Stimulated activated CD4-positive, alpha-beta T cell treated with anti-CD3 and anti-CD28 coated beads, Interleukin-4, amount 100 ng/mL, for 48 hours (primary cell): ENCODE measurements at regions not wholly inside any gene's neighbourhood (a gene's known extent, or its start where the extent isn't known, plus 50 kb on each side); places are given as distances from the start of the nearest gene placed in this dataset.
"Not testable (repeated sequence)": the region's sequence is repeated elsewhere in the genome, so short reads cannot be mapped to it uniquely, and the experiment has no call there.

Source experiments
- DNase-seq, 2 donors: peaks; one replicate each; pipeline ENCODE4 v3.0.0-alpha.2; 2020; ENCODE audit warnings: low read depth in 2 of 2

DNA sequence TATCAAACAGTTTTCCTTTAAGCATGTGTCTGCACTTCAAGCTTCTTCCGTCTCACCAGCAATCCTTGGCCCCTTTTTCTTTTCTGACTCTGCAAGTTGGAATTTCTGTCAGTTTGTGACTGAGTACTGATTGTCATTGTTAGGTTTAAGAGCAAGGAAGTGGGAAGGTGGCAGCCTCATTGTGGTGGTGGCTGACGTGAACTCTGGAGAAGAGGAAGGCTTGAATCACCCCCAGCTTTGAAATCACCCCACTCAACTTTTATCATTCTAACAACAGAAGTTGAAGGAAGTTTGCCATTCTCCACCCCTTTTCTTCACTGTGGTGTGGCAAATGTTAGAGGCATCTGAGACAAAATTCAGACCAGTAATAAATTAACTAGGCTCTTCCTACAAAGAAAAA, 231.6 kb upstream of the AGTR1 start:
- DNase-seq = no peak

DNA sequence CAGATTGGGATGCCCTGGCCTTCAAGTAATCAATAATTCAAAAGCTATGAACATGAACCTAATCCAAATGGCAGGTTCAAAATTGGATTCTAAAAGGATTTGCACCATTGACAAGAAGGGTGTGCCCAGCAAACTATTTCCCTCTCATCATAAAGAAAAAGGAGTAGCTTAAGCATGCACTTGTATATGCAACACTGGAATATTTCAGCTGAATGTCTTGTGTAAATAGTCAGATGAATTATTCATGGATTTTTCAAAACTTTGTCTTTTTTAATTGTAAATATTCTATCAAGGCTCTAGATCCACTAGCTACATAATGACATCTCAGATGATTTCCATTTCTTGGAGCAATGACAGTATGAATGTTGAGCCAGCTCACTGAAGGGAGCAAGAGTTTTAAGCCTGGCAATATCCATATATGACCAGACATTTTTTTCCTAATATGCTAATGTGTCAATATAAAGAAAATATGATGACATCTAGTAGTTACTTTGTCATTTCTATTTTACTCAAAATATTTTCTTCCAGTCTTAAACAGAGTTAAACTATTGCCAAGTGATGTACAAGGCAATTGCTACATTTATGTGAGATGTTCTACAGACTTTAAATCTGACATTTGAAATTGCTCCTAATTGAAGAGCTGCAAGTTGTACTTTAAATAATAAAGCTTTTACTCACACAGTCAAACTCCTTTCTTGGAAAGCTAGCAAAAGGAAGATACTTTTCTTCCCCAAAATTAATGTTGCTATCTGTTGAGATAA, 230.5 kb upstream of the AGTR1 start:
- DNase-seq = no peak

DNA sequence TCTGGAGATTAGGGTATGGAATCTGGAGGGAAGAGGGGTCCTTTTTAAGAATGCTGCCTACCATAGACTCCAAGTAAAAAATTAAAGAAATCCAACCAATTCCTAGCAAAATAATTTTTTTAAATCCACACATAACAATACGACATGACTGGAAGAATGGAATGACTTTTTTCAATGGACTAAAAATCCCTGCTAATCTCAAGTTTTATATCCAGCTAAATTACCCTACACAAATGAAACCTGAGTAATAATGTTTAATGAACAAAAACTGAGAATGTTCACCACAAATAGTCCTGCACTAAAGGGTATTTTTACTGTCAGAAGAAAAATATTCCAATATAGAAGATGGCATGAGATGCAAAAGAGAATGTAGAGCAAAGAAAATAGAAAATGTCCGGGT, 220.3 kb upstream of the AGTR1 start:
- DNase-seq = no peak

DNA sequence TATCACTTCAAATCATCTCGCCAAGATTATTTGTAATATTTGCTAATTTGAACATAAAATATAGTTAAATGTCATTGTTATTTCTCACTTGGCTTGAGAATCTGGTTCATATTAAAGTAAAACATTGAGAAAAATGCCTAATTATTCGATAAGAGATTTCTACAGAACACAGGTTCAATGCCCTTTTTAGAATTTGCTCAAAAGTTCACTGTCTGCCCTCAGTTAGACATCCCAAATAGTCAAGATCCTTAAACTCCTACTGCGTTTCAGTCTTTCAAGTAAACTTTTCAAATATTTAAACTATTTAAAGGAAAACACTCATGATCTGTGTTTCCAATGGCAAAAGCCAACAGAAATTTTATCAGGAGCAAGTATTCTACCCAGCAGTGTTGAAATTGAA, 204.1 kb upstream of the AGTR1 start:
- DNase-seq = no peak

GRCh38 chr3:148494451-148494850, 203.3 kb upstream of the AGTR1 start:
- no peak for DNase-seq

GRCh38 chr3:148500881-148501280, 196.8 kb upstream of the AGTR1 start:
- DNase-seq = no peak

DNA sequence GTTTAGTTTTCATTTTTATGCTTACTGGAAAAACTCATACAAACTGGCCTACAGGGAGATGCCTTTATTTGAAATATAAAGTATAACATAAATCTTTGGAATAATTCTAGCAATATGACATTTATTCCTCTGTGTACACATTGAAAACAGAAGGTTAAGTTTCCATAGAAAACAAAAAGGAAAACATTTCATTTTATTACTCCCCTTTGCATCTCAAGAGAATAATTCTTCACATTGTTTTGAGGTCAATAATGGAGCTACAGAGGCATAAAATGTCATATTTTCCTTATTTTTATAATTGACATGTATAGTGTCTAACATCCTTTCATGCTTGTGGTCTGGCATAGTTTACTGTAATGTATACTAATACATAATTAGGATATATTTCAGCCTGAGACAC, 187.6 kb upstream of the AGTR1 start:
- DNase-seq = no peak

- DNase-seq = no peak
Observed at GRCh38 chr3:148510561-148510960, 187.1 kb upstream of the AGTR1 start.

DNA sequence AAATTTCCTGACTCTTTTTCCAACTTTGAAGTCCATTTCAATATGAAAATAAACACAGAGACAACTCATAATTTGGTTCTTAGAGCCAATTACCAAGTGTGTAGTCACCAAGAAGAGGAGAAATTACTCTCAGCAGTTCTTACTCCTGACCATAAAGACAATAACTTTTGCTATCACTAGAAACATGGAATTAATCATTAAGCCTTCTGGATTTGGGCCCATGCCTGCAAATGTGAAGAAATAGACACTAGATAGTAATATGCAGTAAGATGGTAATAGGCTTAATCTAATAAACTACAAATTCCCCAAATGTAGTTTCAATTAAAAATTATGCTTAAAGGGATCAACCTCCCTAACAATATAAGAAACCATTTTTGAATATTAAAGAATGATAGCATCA, 185.1 kb upstream of the AGTR1 start:
- DNase-seq = no peak

DNA sequence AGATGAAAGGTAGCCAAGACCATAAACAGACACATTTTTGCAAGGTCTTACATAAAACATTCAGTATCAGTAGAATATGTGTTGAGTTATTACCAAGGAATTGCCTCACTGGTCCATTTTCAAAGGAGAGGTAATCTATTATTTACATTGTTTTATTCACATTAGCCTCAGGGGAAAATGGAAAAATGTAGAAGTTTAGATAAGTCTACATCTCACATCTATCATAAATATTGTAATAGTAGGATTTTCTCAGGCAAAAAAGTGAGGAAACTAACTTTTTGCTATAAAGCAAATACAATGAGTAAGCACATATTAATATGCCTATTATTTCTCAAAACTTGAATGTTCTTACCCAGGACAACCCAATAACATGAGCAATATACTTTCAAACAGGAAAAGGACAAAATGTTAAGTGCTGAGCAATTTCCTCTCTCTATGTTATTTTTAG, 184.6 kb upstream of the AGTR1 start:
- DNase-seq = no peak

- no peak for DNase-seq
Observed at GRCh38 chr3:148518520-148518919, 179.2 kb upstream of the AGTR1 start.

GRCh38 chr3:148525621-148526020, 172.1 kb upstream of the AGTR1 start:
- not testable (repeated sequence) for DNase-seq

DNA sequence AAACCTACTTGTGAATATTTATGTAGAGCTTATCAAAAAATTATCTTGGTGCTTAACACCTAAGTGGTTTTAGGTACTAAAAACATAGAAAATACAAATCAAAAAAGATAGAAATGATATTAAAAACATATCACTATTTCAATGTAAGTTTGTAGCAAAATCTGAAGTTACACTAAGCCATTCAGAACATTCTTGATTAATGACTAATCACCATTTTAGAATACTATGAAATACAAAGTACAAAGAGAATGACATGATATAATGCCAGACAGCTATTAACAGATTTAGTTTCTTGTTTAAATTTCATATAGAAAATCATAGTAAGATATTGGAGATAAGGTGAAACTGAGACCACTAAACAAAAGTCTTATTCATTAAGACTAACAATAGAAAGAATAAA, 169.7 kb upstream of the AGTR1 start:
- DNase-seq = no peak

DNA sequence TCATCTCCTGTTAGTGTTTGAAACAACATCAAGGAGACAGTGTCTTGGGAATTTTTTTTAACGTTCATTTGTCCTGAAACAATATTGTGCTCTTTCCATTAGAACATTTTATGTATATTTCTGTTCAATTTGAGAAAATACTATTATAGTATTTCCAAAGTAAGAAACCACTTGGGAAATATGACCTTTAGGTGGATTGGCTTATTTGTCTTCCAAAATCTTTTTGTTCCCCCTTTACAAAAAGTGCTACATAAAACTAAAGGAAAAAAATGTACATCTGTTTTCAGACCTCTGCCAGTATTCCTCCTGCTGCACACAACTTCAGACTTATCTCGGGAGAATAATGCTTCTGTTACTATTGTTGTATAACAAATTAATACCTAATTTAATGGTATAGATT, 165.9 kb upstream of the AGTR1 start:
- DNase-seq = no peak

DNA sequence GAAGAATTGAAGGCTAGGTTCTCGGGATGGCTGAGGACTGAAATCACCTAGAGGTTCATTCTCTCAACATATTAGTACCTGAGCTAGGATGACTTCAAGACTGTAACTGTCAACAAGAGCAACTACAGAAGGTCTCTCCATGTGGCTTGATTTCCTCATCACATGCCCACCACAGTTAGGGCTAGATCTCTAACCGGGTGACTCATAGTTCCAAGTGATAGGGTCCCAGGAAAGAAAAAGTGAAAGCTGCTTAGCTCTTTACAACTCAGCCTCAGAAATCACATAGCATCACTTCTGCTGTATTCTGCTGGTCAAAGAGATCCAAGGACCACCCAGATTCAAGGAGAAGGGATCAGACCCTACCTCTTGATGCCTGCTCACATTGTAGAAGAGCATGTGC, 165.4 kb upstream of the AGTR1 start:
- DNase-seq = no peak

GRCh38 chr3:148532774-148533173, 164.9 kb upstream of the AGTR1 start:
- DNase-seq = no peak

- no peak for DNase-seq
Observed at GRCh38 chr3:148534089-148534988, 163.4 kb upstream of the AGTR1 start.

DNA sequence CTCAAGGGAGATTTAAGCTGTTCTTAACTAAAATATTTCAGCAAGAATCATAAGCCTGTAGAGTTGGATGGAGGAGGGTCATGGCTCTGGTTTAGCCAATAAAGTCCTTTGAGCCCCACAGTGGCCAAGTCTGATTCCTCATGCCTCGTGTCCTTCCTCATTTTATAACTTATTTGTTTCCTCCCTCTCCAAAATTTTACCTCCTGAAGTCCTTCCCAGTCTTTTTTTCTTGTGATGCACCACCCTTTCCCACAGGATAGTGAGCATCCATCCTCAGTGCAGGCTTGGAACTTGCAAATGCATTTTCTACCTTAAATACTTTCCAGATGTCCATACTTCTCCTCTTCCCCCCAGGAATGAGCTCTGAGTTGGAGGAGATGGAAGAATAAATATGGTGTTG, 162.7 kb upstream of the AGTR1 start:
- no peak for DNase-seq

DNA sequence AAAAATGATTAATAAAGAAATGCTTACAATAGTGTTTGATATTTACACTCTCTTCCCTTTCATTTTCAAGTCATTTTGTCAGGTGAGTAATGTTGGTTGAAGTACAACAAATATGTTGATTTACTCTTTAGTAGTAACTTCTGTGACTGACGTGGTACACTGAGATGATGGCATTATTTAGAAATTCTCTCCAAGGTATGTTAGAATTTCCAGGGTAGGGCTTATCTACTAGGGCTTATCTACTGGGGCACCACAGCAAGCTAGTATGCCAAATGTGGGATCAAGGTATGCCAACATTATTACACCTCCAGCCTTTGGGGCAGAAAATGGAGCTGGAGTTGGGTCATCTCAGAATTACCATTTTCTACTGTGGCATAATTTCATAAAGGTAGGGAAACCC, 157.4 kb upstream of the AGTR1 start:
- DNase-seq = no peak

- DNase-seq = no peak
Observed at GRCh38 chr3:148540851-148541250, 156.9 kb upstream of the AGTR1 start.

DNA sequence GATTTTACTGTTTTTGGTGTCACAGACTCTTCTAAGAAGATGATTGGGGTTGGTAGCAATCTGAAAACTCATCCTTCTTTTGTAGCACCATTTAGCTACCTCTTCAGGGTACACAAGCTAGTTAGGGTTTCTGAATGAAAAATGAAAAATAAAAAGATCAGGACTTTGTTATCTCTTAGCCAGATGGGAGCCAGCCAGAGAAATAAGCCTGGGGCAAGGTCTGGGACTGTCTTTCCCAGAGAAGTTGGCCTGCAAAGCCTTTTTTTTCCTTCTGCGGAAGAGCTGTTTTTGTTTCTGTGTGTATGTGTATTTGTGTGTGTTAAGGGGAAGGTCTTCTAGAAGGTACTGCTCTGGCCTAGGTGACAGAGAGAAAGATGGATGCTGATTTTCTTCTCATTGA, 150.7 kb upstream of the AGTR1 start:
- DNase-seq = no peak

GRCh38 chr3:148551767-148552260, 145.9 kb upstream of the AGTR1 start:
- no peak for DNase-seq

GRCh38 chr3:148554367-148554766, 143.3 kb upstream of the AGTR1 start:
- DNase-seq = no peak
